ENCODE measurements at regions not wholly inside any gene's neighbourhood (a gene's known extent, or its start where the extent isn't known, plus 50 kb on each side); places are given as distances from the start of the nearest gene placed in this dataset.

DNA sequence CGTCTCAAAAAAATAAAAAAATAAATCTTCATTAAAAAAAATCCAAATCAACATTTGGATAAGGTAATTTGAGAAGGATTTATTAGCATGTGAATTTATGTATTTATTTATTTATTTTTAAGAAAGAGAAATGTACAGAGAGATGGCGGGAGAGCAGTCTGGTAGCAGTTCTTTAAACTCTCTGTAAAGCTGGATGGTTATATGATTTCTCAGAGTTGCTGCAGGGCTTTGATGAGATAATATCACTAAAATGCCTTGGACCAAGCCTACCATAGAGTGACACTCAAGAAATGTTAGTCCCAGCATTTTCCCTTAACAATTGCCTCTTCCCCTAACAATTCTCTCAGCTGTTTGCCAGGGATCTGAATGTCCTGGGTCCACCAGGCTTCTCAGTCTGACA lies 103.4 kb upstream of the LNX1 start:
- TF ChIP-seq, protein P1, sequence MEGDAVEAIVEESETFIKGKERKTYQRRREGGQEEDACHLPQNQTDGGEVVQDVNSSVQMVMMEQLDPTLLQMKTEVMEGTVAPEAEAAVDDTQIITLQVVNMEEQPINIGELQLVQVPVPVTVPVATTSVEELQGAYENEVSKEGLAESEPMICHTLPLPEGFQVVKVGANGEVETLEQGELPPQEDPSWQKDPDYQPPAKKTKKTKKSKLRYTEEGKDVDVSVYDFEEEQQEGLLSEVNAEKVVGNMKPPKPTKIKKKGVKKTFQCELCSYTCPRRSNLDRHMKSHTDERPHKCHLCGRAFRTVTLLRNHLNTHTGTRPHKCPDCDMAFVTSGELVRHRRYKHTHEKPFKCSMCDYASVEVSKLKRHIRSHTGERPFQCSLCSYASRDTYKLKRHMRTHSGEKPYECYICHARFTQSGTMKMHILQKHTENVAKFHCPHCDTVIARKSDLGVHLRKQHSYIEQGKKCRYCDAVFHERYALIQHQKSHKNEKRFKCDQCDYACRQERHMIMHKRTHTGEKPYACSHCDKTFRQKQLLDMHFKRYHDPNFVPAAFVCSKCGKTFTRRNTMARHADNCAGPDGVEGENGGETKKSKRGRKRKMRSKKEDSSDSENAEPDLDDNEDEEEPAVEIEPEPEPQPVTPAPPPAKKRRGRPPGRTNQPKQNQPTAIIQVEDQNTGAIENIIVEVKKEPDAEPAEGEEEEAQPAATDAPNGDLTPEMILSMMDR (IDR thresholded peaks at IDR 0.05; ENCODE audit: insufficient read depth, low read length): no peak
- TF ChIP-seq GABPA (IDR thresholded peaks at IDR 0.05; ENCODE audit: low read depth): no peak
- TF ChIP-seq POLR2AphosphoS5 (IDR thresholded peaks at IDR 0.05; ENCODE audit: low read depth): no peak
- TF ChIP-seq, protein P2, sequence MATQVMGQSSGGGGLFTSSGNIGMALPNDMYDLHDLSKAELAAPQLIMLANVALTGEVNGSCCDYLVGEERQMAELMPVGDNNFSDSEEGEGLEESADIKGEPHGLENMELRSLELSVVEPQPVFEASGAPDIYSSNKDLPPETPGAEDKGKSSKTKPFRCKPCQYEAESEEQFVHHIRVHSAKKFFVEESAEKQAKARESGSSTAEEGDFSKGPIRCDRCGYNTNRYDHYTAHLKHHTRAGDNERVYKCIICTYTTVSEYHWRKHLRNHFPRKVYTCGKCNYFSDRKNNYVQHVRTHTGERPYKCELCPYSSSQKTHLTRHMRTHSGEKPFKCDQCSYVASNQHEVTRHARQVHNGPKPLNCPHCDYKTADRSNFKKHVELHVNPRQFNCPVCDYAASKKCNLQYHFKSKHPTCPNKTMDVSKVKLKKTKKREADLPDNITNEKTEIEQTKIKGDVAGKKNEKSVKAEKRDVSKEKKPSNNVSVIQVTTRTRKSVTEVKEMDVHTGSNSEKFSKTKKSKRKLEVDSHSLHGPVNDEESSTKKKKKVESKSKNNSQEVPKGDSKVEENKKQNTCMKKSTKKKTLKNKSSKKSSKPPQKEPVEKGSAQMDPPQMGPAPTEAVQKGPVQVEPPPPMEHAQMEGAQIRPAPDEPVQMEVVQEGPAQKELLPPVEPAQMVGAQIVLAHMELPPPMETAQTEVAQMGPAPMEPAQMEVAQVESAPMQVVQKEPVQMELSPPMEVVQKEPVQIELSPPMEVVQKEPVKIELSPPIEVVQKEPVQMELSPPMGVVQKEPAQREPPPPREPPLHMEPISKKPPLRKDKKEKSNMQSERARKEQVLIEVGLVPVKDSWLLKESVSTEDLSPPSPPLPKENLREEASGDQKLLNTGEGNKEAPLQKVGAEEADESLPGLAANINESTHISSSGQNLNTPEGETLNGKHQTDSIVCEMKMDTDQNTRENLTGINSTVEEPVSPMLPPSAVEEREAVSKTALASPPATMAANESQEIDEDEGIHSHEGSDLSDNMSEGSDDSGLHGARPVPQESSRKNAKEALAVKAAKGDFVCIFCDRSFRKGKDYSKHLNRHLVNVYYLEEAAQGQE (IDR thresholded peaks at IDR 0.05; ENCODE audit: insufficient replicate concordance, low read depth): no peak
